HUES64 (cell line): ENCODE measurements at regions not wholly inside any gene's neighbourhood (a gene's known extent, or its start where the extent isn't known, plus 50 kb on each side); places are given as distances from the start of the nearest gene placed in this dataset.

ENCODE experiments used
- H3K27ac ChIP-seq: 2 replicates; pipeline ENCODE4 v1.7.0; 2013; ENCODE audit warnings: low read depth, low read length, inconsistent platforms
- H3K27me3 ChIP-seq: 2 replicates; pipeline ENCODE4 v1.6.1; 2013; ENCODE audit warnings: mild to moderate bottlenecking, low read length; ENCODE audit not compliant: insufficient read depth
- H3K36me3 ChIP-seq: 2 replicates; pipeline ENCODE4 v1.6.1; 2013; ENCODE audit warnings: mild to moderate bottlenecking, low read length; ENCODE audit not compliant: insufficient read depth
- H3K4me1 ChIP-seq: 2 replicates; pipeline ENCODE4 v1.6.1; 2013; ENCODE audit warnings: mild to moderate bottlenecking, low read length, moderate library complexity; ENCODE audit not compliant: insufficient read depth
- H3K4me3 ChIP-seq: 2 replicates; pipeline ENCODE4 v1.5.1; 2013; ENCODE audit warnings: mild to moderate bottlenecking, low read length, moderate library complexity
- H3K9ac ChIP-seq: 2 replicates; pipeline ENCODE4 v1.6.1; 2013; ENCODE audit warnings: mild to moderate bottlenecking, low read depth, low read length
- H3K9me3 ChIP-seq: 2 replicates; pipeline ENCODE4 v1.6.1; 2013; ENCODE audit warnings: low read depth, low read length; ENCODE audit not compliant: insufficient read depth
- WGBS: fragments of 150-250, 120-280 bp; methylation state at CpG from one replicate; pipeline ENCODE4 v1.1.7; 2013; ENCODE audit warnings: missing lambda C conversion rate; 5-methylcytosine and 5-hydroxymethylcytosine counted together

DNA sequence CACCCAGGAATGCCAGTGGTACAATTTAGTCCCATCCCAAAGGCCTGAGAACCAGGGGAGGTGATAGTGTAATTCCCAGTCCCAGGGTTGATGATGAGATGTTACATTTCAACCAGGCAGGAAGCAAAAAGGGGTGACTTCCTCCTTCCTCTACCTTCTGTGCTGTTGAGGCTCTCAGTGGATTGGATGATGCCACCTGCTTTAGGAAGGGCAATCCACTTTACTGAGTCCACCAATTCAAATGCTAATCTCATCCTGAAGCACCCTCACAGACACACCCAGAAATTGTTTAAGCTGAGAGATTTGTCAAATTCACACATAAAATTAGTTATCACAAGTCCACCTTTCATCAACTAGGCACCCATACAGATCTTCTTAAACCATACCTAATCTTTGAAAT is 418.5 kb upstream of the GOLIM4 start:
- Histone ChIP-seq H3K36me3 (no peaks in the 10 kb centered on the region), H3K27me3 (no peaks in the 10 kb centered on the region), H3K9me3 (no peaks in the 10 kb centered on the region), H3K9ac (no peak overlapping the region), H3K27ac (peak overlapping the region; percentile 7), H3K4me1 (peaks cover 59% of the 10 kb centered on the region), H3K4me3 (no peak overlapping the region)

DNA sequence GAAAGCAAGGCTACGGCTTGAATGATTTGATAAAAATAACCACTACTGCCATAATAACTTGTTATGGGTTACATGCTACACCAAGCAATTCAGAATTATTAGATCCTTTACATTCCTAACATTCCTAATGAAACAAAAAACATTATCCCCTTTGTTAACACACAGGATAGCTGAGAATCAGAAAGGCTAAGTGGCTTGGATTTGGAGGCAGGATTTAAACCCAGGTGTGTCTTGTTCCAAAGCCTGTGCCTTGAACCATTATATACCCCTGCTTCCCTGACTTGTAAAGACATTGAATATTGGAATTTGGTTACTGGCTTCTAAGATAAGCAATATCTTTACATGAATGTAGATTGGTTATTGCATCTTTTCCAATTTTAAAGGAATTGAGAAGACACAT is 417.1 kb upstream of the GOLIM4 start:
- 100% methylated on average over 1 of the region's 1 CpG for WGBS

DNA sequence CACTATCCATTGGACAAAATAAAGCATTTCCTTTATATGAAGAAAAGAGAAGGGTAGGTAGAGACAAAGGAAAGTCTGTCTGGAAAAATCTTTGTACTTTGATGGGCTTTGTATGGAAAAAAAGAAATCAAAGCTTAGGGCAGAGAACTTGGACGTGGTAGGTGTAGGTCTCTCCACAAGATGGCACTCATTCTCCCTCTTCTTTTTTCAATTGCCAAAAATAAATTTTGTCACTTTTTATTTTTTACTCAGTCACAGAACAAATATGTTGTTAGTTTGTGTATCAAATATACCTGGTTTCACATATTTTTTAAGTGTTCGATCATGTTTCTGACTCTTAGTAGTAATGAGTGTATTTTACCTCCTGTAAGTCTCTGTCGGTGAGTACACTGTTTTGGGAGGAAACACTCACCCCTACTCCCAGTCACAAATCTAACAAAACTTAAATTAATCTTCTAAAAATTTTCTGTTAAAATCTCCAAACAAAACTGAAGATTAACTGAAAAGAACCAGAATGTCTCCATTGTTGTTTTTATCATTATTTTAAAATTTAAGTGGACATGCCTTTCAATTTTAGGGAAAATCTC is 415.8 kb upstream of the GOLIM4 start:
- WGBS: 100% methylated on average over 1 of the region's 3 CpGs
- peaks cover 37% of the 10 kb centered on the region for H3K4me1 ChIP-seq
- H3K27ac ChIP-seq: no peak overlapping the region; the same call in 1 of the 2 replicates
- H3K9me3 ChIP-seq: no peaks in the 10 kb centered on the region
- no peaks in the 10 kb centered on the region for H3K36me3 ChIP-seq
- H3K27me3 ChIP-seq: no peaks in the 10 kb centered on the region
- H3K9ac ChIP-seq: no peak overlapping the region
- no peak overlapping the region for H3K4me3 ChIP-seq

More for the DNA sequence above, 417.1 kb upstream of the GOLIM4 start:
- Histone ChIP-seq H3K27me3 (no peaks in the 10 kb centered on the region), H3K4me3 (no peak overlapping the region), H3K9me3 (no peaks in the 10 kb centered on the region), H3K36me3 (no peaks in the 10 kb centered on the region), H3K4me1 (peaks cover 49% of the 10 kb centered on the region), H3K27ac (peak overlapping the region; percentile 76), H3K9ac (no peak overlapping the region)

DNA sequence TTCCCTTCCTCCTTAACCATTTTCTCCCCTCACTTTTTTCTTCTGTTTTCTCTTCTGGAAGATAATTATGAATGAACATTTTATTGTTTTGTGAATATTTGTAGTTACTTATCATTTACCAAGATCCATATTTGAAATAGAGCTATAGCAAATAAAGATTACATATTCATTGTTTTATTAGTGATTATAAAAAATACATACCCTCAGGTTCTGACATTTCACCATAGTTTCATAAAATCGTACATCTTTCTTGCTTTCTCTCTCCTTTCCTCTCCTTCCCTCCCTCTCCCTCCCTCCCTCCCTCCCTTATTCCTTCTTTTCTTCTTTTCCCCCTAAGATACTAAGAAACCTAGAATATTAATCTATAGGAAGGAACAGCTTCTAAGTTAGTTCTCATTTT is 410.9 kb upstream of the GOLIM4 start:
- 94% methylated on average over 1 of the region's 1 CpG for WGBS
- Histone ChIP-seq H3K4me3 (no peak overlapping the region), H3K27me3 (no peaks in the 10 kb centered on the region), H3K9me3 (no peaks in the 10 kb centered on the region), H3K36me3 (no peaks in the 10 kb centered on the region), H3K27ac (no peak overlapping the region), H3K4me1 (peaks cover 2% of the 10 kb centered on the region), H3K9ac (no peak overlapping the region)

DNA sequence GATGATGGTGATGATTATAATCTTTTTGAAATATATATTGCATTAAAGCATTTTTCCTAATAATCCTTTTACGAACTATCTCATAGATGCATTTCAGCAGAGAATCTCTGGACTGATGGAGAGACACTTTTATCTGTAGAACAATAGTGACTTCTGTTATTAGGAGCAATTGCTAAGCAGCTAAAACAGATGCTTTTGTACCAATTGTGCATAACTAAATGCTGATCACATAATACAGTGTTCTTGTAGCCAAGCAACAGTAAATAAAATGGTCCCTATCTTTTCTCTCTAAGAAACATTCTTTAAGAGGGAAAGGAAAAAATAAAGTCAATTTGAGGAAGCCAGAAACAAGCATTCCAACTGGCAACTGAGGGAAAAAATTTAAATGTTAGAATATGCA is 405.8 kb upstream of the GOLIM4 start:
- Histone ChIP-seq H3K36me3 (no peaks in the 10 kb centered on the region), H3K4me1 (no peaks in the 10 kb centered on the region), H3K4me3 (no peak overlapping the region), H3K27me3 (no peaks in the 10 kb centered on the region), H3K9ac (no peak overlapping the region), H3K27ac (no peak overlapping the region), H3K9me3 (no peaks in the 10 kb centered on the region)
- WGBS: no CpG with 5 or more reads among the region's 1 CpG

DNA sequence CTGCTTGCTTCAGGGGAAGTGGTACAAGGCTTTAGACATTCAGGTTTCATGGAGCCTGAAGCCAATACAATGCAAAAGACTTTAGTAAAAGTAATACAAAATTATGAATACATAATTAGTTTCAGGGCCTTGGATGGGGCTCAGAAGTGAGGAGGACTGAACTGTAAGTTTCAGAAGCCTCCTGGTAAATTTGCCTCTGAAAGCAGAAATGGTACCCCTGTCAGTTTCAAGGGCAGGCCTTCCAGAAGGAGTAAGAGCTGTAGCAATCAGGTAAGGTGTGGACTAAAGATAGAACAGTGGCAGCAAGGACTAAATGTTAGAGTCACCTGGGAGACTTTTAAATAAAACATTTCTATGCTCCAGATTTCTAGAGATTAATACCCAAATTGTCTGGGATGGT is 402.5 kb upstream of the GOLIM4 start:
- H3K27ac ChIP-seq: no peak overlapping the region
- H3K4me1 ChIP-seq: no peaks in the 10 kb centered on the region; the same call in 1 of the 2 replicates
- H3K4me3 ChIP-seq: no peak overlapping the region
- H3K27me3 ChIP-seq: no peaks in the 10 kb centered on the region
- H3K9ac ChIP-seq: no peak overlapping the region
- no peaks in the 10 kb centered on the region for H3K9me3 ChIP-seq
- no peaks in the 10 kb centered on the region for H3K36me3 ChIP-seq

DNA sequence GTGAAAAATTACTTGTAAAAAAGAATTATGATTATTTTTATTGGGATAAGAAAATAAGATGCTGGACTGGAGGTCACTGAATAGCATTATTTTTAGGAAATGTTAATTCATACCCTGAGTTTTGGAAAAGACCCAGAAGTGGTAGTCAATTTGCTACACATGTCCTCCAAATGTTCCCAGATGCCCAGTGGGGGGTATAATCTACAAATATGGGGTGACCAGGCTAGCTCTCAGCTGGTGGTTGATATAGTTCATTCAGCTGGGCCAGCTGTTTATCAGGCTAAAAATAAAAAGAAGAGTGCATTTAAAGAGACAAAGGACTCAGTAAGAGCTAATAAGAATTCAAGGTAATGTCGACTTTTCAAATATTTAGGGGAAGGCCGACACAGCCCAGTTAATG is 402.0 kb upstream of the GOLIM4 start:
- Histone ChIP-seq H3K9me3 (no peaks in the 10 kb centered on the region), H3K4me1 (no peaks in the 10 kb centered on the region; the same call in 1 of the 2 replicates), H3K9ac (no peak overlapping the region), H3K27ac (no peak overlapping the region), H3K4me3 (no peak overlapping the region), H3K36me3 (no peaks in the 10 kb centered on the region), H3K27me3 (no peaks in the 10 kb centered on the region)
- 88% methylated on average over 2 of the region's 2 CpGs for WGBS

DNA sequence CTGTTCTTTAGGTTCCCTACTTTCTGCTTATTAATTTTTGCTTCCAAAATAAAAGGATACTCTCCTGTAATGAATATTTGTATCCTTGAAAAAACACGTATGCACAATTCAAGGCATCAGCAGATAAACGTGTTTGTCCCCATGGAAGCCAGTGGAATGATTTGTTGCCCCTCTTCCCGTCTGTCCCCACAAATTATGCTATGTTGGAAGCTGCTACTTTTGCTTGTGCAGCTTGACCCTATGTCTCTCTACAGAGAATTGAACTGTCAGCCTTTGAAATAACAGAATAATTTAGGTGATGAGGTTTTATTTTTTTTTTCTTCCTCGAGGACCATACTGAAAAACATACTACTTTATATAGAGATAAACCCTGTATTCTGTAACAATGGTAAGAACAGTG is 401.5 kb upstream of the GOLIM4 start:
- H3K36me3 ChIP-seq: no peaks in the 10 kb centered on the region
- 95% methylated on average over 3 of the region's 4 CpGs for WGBS

DNA sequence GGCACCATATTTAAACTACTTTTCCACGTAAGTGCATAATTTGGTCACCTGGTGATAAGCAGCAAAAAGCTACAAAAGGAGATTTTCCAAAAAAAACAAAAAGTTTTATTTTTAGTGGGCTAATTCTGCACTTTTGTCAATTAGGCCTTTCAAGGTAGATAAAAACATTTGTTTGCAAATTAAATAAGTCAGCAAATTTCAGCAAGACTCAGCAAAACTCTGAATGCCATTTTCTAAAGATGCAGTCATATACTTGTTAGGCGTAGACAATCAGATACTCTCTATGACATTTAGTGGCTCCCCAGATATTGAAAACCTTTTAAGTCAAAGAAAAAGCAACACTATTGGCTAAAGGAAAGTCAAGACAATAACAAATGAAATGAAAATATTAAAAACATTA is 400.2 kb upstream of the GOLIM4 start:
- Histone ChIP-seq H3K4me3 (no peak overlapping the region), H3K4me1 (no peaks in the 10 kb centered on the region; the same call in 1 of the 2 replicates), H3K27me3 (no peaks in the 10 kb centered on the region), H3K9ac (no peak overlapping the region), H3K27ac (no peak overlapping the region), H3K36me3 (no peaks in the 10 kb centered on the region), H3K9me3 (no peaks in the 10 kb centered on the region)
- WGBS: 84% methylated on average over 2 of the region's 2 CpGs

More for the DNA sequence above, 401.5 kb upstream of the GOLIM4 start:
- no peaks in the 10 kb centered on the region; the same call in 1 of the 2 replicates for H3K4me1 ChIP-seq
- H3K27ac ChIP-seq: no peak overlapping the region
- H3K9me3 ChIP-seq: no peaks in the 10 kb centered on the region
- no peak overlapping the region for H3K4me3 ChIP-seq
- no peak overlapping the region for H3K9ac ChIP-seq
- H3K27me3 ChIP-seq: no peaks in the 10 kb centered on the region

DNA sequence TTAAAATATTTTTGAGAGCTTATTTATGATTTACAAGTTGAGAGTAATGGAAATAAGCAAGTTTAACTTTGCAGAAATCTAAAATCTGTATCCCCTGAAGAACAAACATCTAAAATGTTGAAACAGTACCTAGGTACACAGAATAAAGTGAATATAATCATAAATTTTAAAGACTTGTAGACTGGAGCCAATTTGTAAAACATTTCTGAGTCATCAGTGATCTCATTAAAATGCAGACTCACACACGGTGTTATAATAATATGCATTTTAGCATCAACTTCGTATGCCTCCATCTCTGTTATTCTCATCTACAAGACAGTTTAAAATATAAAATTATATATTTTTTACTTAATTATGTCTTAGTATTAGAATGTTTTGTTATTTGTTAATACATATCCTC is 399.5 kb upstream of the GOLIM4 start:
- no peak overlapping the region for H3K27ac ChIP-seq
- WGBS: 100% methylated on average over 2 of the region's 2 CpGs
- H3K9me3 ChIP-seq: no peaks in the 10 kb centered on the region
- no peaks in the 10 kb centered on the region for H3K27me3 ChIP-seq
- no peaks in the 10 kb centered on the region; the same call in 1 of the 2 replicates for H3K4me1 ChIP-seq
- no peak overlapping the region for H3K9ac ChIP-seq
- H3K36me3 ChIP-seq: no peaks in the 10 kb centered on the region
- H3K4me3 ChIP-seq: no peak overlapping the region

DNA sequence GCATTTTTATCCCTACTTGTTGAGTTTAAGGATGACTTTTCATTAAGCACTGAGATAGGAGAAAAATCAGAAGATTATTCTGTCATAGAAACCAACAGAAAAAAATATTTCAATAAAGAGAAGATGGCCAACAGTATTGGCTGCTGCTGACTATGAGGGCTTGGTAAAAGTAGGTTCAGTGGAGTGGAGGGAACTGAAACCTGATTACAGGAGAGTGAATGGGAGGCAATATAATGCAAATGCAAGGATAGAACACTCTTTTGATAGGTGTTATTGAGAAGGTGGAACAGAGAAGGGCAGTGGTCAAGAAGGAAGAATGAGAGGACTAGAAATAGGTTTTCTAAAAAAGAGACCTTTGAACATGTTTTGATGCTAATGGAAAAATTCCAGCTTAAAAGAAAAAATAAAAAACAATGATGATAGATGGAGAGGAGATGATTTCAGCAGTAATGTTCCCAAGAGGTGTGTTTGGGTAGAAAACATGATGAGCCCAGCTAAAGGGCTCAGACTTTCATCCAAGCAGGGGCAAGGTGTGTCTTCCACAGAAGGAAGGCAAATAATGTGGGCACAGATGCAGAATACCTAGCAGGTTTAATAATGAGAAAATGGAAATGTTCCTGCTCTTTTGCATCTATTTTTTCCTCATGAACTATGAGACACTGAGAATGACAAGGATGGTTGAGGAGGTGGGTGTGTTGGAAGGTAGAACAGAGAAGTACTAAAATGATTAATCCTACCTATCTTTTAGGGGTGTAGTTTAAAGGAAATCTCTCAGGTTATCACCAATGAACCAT is 397.9 kb upstream of the GOLIM4 start:
- H3K9me3 ChIP-seq: no peaks in the 10 kb centered on the region
- no peaks in the 10 kb centered on the region; the same call in 1 of the 2 replicates for H3K4me1 ChIP-seq
- no peaks in the 10 kb centered on the region for H3K27me3 ChIP-seq
- no peaks in the 10 kb centered on the region for H3K36me3 ChIP-seq
- H3K27ac ChIP-seq: no peak overlapping the region
- H3K4me3 ChIP-seq: no peak overlapping the region
- H3K9ac ChIP-seq: no peak overlapping the region
